HG03135 (cell line): ENCODE measurements at regions not wholly inside any gene's neighbourhood (a gene's known extent, or its start where the extent isn't known, plus 50 kb on each side); places are given as distances from the start of the nearest gene placed in this dataset.
"Not testable (repeated sequence)": the region's sequence is repeated elsewhere in the genome, so short reads cannot be mapped to it uniquely, and the experiment has no call there.

ENCODE experiments used
- ATAC-seq: cut with Tn5 transposase; IDR thresholded peaks from one replicate; pipeline ENCODE4 v1.9.1; 2021; ENCODE audit warnings: mild to moderate bottlenecking, moderate library complexity; ENCODE audit not compliant: unreplicated experiment

DNA sequence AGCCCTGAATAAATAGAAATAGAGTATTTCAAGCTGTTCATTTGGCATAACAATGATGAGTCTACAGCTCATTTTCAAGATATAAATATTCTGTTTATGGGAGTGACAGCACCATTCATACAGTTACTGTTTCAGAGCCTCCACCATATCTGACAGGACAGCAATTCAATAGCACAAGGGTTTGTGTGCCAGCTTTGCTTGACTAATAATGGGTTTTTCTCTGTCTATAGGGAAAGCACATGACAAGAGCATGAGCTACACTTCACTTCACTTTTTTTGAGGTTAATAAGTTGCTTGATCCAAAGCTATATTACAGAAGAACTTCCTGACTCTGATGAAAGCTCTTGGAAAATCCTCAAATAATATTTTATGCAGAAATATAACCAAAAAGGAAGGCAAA is 297.1 kb downstream of the RPIA start:
- ATAC-seq: not testable (repeated sequence)

DNA sequence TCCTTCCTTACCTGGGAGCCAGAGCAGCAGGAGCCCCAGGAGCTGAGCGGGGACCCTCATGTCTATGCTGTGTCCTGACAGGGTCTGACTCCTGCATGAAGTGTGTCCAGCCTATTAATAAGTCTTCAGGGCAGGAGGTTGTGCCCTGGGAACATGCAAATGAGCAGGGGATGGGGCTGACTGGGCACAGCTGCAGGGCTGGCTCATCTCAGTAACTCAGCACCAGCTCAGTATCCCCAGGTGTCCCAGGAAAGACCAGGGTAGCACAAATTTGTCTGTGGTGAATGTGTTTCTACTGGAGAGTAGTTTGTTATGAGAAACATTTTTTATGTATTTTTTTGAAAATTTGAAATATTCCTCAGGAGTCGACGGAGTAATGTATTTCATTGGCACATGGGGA is 301.3 kb downstream of the RPIA start:
- not testable (repeated sequence) for ATAC-seq

DNA sequence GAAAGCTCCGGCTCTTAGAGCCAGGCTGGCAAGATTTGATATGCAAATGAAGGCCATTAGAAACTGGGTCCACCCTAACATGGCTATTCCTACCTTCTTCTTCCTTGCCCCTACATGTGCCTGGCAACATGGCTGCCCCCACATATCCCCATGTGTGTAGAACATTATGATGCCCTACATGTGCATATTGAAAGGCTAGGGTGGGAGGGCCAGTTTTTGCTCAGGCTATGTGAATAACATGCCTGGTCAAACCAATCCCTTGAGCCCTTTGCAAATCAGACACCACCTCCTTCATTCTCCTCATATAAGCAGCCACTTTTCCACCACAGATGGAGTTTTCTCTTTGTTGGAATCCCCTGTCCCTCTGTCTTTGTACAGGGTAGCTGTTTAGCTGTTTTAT is 303.4 kb downstream of the RPIA start:
- not testable (repeated sequence) for ATAC-seq

GRCh38 chr2:88996588-88996987 is 305.1 kb downstream of the RPIA start:
- ATAC-seq: not testable (repeated sequence)

GRCh38 chr2:88999365-88999764 is 307.9 kb downstream of the RPIA start:
- no peak for ATAC-seq

- ATAC-seq: no peak
These were observed 308.8 kb downstream of the RPIA start for GRCh38 chr2:89000235-89000634.

DNA sequence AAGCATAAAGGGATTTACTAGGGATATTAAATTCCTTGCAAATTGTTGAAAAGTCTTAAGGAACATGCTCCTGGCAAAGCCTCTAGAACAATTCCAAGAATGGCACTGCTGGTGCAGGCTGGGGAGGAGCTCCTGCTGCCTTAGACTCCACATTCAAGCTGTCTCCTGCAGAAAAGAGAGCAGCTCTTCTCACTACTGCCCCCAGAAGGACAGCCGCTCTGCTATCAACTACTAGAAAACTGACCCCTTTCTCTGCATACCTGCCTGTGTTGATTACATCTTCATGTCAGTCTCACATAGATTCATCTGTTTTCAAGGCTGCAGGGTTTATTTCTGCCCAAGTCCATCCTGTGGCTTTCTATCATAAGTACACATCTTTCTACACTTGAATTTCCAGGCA is 312.8 kb downstream of the RPIA start:
- ATAC-seq: not testable (repeated sequence)

GRCh38 chr2:89020566-89020965 is 329.1 kb downstream of the RPIA start:
- ATAC-seq: not testable (repeated sequence)

GRCh38 chr2:89026296-89026695 is 334.8 kb downstream of the RPIA start:
- not testable (repeated sequence) for ATAC-seq

GRCh38 chr2:89027115-89027514 is 335.6 kb downstream of the RPIA start:
- not testable (repeated sequence) for ATAC-seq

DNA sequence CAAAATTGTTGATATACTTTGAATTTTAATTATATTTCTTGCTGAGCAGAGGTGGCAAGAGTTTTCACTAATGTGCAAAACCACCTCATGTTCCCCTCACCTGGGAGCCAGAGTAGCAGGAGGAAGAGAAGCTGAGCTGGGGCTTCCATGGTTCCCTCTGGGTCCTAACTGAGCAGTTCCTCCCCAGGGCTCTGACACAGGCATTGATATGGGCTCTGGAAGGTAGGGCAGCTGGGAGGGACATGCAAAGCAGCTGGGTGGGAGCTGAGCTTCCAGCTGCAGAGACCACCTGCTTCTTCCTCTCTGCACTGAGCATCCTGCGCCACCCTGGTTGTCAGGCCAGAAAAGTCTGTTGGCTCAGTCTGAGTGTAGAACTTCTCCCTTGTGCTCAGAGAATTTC is 336.1 kb downstream of the RPIA start:
- not testable (repeated sequence) for ATAC-seq

- ATAC-seq: not testable (repeated sequence)
These were observed 337.8 kb downstream of the RPIA start for GRCh38 chr2:89029257-89029656.

GRCh38 chr2:89048138-89049066 is 356.9 kb downstream of the RPIA start:
- not testable (repeated sequence) for ATAC-seq

DNA sequence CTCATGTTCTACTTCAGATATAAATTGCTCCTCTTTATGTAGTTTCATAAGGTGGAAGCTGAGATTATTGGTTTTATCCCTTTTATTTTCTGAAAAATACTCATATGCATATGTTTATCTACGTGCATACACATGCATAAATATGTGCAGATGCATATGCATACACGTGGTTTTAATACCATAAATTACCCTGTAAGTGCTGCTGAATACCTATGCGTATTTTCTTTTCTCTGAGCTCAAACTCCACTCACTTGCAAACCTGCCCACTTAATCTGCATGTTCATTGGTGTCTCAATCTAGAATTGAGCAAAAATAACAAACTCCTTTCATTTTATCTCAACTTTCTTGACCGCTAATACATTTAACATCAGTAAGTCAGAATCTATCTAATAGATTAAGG is 367.1 kb downstream of the RPIA start:
- not testable (repeated sequence) for ATAC-seq

GRCh38 chr2:89061174-89061573 is 369.7 kb downstream of the RPIA start:
- ATAC-seq: not testable (repeated sequence)

DNA sequence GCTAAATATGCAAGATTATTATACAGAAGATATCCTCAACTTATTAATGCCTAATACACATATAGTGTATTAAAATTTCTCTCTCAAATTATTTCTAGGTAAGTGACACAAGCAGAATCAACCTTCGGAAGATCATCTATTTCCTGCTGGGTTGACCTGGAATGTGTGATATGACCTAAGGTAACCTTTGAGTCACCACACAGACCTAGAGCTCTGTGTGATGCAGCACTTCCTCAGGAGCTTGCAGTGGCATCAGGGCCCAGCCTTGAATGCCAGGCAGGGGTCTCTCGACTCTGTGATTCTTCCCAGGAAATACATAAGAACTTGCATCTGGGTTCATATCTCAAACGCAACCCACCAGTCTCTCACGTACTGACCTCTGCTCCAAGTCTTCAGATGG is 385.3 kb downstream of the RPIA start:
- not testable (repeated sequence) for ATAC-seq

DNA sequence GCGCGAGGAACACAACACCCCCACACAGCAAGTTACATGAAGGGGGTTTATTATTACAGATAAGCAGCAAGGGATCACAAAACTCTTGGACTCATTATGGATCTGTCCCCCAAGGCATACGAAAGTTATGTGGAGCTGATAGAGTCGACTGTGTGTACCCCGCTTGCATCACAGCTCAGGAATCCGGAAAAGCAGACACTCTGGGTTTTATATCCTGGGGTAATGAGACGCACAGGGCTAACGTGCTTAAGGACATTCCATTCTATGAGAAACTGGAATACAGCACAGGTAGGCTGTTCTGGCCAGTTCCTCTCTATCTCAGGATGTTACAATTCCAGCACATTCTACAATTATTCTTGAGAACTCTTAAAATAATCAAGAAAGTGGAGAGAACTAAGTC is 401.4 kb downstream of the RPIA start:
- not testable (repeated sequence) for ATAC-seq

- not testable (repeated sequence) for ATAC-seq
These were observed 403.6 kb downstream of the RPIA start for GRCh38 chr2:89095060-89095459.

DNA sequence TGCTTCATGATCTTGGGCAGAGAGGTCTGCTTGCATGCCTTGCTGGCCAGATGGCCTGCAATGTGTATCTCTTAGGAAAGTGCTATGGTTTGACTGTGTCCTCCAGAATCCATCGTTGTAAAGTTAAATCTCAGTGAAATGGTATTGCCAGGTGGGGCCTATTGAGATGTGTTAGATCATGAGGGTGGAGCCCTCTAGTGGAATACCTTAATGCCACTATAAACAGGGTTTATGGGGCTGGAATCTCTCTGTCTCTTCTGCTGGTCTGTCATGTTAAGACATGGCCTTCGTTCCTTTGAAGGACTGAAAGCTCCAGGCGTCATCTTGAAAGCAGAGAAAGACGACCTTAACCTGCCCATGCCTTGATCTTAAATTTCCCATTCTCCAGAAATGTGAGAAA is 411.1 kb downstream of the RPIA start:
- ATAC-seq: not testable (repeated sequence)

DNA sequence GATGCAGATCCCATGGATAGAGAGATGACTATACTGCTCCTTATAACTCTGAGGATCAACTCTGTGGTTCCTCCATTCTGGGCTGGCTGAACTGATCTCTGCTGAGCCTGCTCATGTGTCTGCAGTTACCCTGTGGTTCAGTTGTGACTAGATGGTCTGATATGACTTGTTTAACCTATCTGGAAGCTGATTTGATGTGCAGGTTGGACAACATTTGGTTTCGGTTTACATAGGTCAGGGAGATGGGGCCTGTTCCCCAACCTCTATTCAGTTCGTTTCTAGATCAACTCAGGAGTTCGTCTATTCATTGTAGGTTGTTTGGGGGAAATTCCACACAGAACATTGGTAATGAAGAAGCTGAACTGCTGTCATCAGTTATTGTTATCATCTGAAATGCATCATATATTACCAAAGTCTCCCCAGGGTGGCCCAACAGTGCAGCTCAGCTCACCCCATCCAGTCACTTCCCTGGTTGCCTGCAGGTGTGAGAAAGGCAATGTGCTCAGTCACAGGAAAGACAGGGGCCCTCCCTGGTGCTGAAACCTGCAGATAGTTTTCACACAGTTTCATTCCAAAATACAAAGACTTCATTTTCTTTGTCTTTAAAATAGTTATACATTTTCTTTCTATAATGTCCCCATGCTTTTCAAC is 415.0 kb downstream of the RPIA start:
- not testable (repeated sequence) for ATAC-seq

GRCh38 chr2:89112434-89112833 is 421.0 kb downstream of the RPIA start:
- not testable (repeated sequence) for ATAC-seq

GRCh38 chr2:89113286-89113685 is 421.8 kb downstream of the RPIA start:
- not testable (repeated sequence) for ATAC-seq
